Gastrocnemius medialis (tissue), 4 donors: ENCODE measurements at regions not wholly inside any gene's neighbourhood (a gene's known extent, or its start where the extent isn't known, plus 50 kb on each side); places are given as distances from the start of the nearest gene placed in this dataset.

Experiments
- ATAC-seq, 2 donors: fragments of 150-250 bp; one replicate each; pipeline ENCODE4 v1.9.1; 2016
- DNase-seq, 2 donors: peaks; one replicate each; pipeline ENCODE4 v3.0.0-alpha.2; 2019
- H3K27ac ChIP-seq, 4 donors: fragments of 200-600 bp; sonication (generic); 1 replicate in 1 of 4; 2 replicates in 3 of 4; pipeline ENCODE4 v1.5.1; 2016 to 2018; ENCODE audit warnings: mild to moderate bottlenecking in 2 of 4, moderate library complexity in 1 of 4
- H3K27me3 ChIP-seq, 3 donors: fragments of 200-600 bp; sonication (generic) in 2 of 3; 1 replicate in 1 of 3; 2 replicates in 2 of 3; pipeline versions ENCODE4 v1.5.1 to v1.6.0; 2016 to 2019; ENCODE audit warnings: mild to moderate bottlenecking in 1 of 3, moderate library complexity in 1 of 3
- H3K36me3 ChIP-seq, 2 donors: fragments of 200-600 bp; sonication (generic) in 1 of 2; one replicate each; pipeline ENCODE4 v1.5.1; 2017 to 2018
- H3K4me1 ChIP-seq, 2 donors: fragments of 200-600 bp; sonication (generic) in 1 of 2; one replicate each; pipeline ENCODE4 v1.5.1; 2016 to 2017; ENCODE audit warnings: mild to moderate bottlenecking in 2 of 2
- H3K4me3 ChIP-seq, 4 donors: fragments of 200-600 bp; sonication (generic) in 3 of 4; 1 replicate in 1 of 4; 2 replicates in 3 of 4; pipeline ENCODE4 v1.5.1; 2016 to 2019; ENCODE audit warnings: mild to moderate bottlenecking in 2 of 4
- H3K9me3 ChIP-seq, 3 donors: fragments of 200-600 bp; sonication (generic) in 2 of 3; 1 replicate in 1 of 3; 2 replicates in 2 of 3; pipeline ENCODE4 v1.5.1; 2016 to 2019
- CTCF ChIP-seq, 5 experiments: fragments of 450-650 bp in 3 of 5; fragments of 200-600 bp in 2 of 5; sonication (generic) in 2 of 5; IDR thresholded peaks in 4 of 5; conservative IDR thresholded peaks in 1 of 5; 1 replicate in 4 of 5; 2 replicates in 1 of 5; pipeline ENCODE4 v1.5.1; 2016 to 2019; ENCODE audit warnings: antibody characterized with exemption in 5 of 5, mild to moderate bottlenecking in 3 of 5, moderate library complexity in 3 of 5
- POLR2A ChIP-seq, 2 donors: fragments of 450-650 bp; IDR thresholded peaks; one replicate each; pipeline ENCODE4 v1.6.1; 2017; ENCODE audit warnings: antibody characterized with exemption in 2 of 2, mild to moderate bottlenecking in 2 of 2, moderate library complexity in 2 of 2
- in situ Hi-C, 4 donors: fragments of 200-750 bp; cut with MboI; loops; one replicate each; pipeline versions ENCODE4 v1.15.0 to v1.8.0; 2017; ENCODE audit warnings: low sequenced_read_pairs in 4 of 4
- intact Hi-C: fragments of 100-400 bp; cut with DNase I; formaldehyde crosslinking; loops from one replicate; pipeline ENCODE4 v1.15.1; 2023; ENCODE audit warnings: low total_unique reads

GRCh38 chr14:40317690-40318089 lies 885.5 kb upstream of the FBXO33 start:
- Histone ChIP-seq H3K9me3 (no peaks in the 10 kb centered on the region), H3K27ac (no peak overlapping the region), H3K4me3 (no peak overlapping the region), H3K27me3 (no peaks in the 10 kb centered on the region), H3K36me3 (no peaks in the 10 kb centered on the region), H3K4me1 (no peaks in the 10 kb centered on the region)
- DNase-seq, result no peak
- in situ Hi-C loops (no loop called here), intact Hi-C loops (no loop called here)
- ATAC-seq, result no peak
- TF ChIP-seq POLR2A (IDR thresholded peaks at IDR 0.05) (no peak), CTCF (IDR thresholded peaks at IDR 0.05 in 4 of 5, conservative IDR thresholded peaks at IDR 0.05 in 1 of 5) (no peak)

- Histone ChIP-seq H3K27ac (no peak overlapping the region), H3K9me3 (no peaks in the 10 kb centered on the region), H3K27me3 (no peaks in the 10 kb centered on the region), H3K4me3 (no peak overlapping the region), H3K4me1 (no peaks in the 10 kb centered on the region), H3K36me3 (no peaks in the 10 kb centered on the region)
- no peak for DNase-seq
- no peak for TF ChIP-seq CTCF (IDR thresholded peaks at IDR 0.05 in 4 of 5, conservative IDR thresholded peaks at IDR 0.05 in 1 of 5)
- TF ChIP-seq POLR2A (IDR thresholded peaks at IDR 0.05), result no peak
- no peak for ATAC-seq
- in situ Hi-C loops (no loop called here), intact Hi-C loops (no loop called here)
Measured at GRCh38 chr14:40312296-40312695, 880.1 kb upstream of the FBXO33 start.

GRCh38 chr14:40309124-40309523 lies 876.9 kb upstream of the FBXO33 start:
- no peaks in the 10 kb centered on the region for H3K36me3 ChIP-seq
- no peaks in the 10 kb centered on the region for H3K9me3 ChIP-seq
- TF ChIP-seq CTCF (IDR thresholded peaks at IDR 0.05 in 4 of 5, conservative IDR thresholded peaks at IDR 0.05 in 1 of 5) (no peak), POLR2A (IDR thresholded peaks at IDR 0.05) (no peak)
- in situ Hi-C loops (no loop called here), intact Hi-C loops (no loop called here)
- H3K4me3 ChIP-seq, result no peak overlapping the region
- no peak for DNase-seq
- H3K4me1 ChIP-seq, result no peaks in the 10 kb centered on the region
- no peak overlapping the region for H3K27ac ChIP-seq
- no peaks in the 10 kb centered on the region for H3K27me3 ChIP-seq
- ATAC-seq, result no peak

GRCh38 chr14:40308240-40308639 lies 876.0 kb upstream of the FBXO33 start:
- ATAC-seq (no peak), DNase-seq (no peak)
- H3K9me3 ChIP-seq, result no peaks in the 10 kb centered on the region
- no peaks in the 10 kb centered on the region for H3K4me1 ChIP-seq
- in situ Hi-C loops (no loop called here), intact Hi-C loops (no loop called here)
- no peaks in the 10 kb centered on the region for H3K27me3 ChIP-seq
- TF ChIP-seq POLR2A (IDR thresholded peaks at IDR 0.05), result no peak
- no peak for TF ChIP-seq CTCF (IDR thresholded peaks at IDR 0.05 in 4 of 5, conservative IDR thresholded peaks at IDR 0.05 in 1 of 5)
- H3K36me3 ChIP-seq, result no peaks in the 10 kb centered on the region
- H3K4me3 ChIP-seq, result no peak overlapping the region
- no peak overlapping the region for H3K27ac ChIP-seq

- no peaks in the 10 kb centered on the region for H3K9me3 ChIP-seq
- no peak overlapping the region for H3K4me3 ChIP-seq
- H3K27me3 ChIP-seq, result no peaks in the 10 kb centered on the region
- DNase-seq (no peak), ATAC-seq (no peak)
- in situ Hi-C loops (no loop called here), intact Hi-C loops (no loop called here)
- no peaks in the 10 kb centered on the region for H3K36me3 ChIP-seq
- H3K4me1 ChIP-seq, result no peaks in the 10 kb centered on the region
- H3K27ac ChIP-seq, result no peak overlapping the region
- no peak for TF ChIP-seq CTCF (IDR thresholded peaks at IDR 0.05 in 4 of 5, conservative IDR thresholded peaks at IDR 0.05 in 1 of 5)
- no peak for TF ChIP-seq POLR2A (IDR thresholded peaks at IDR 0.05)
Measured at GRCh38 chr14:40296821-40297220, 864.6 kb upstream of the FBXO33 start.
